HCT116 (cell line): ENCODE measurements at regions not wholly inside any gene's neighbourhood (a gene's known extent, or its start where the extent isn't known, plus 50 kb on each side); places are given as distances from the start of the nearest gene placed in this dataset.

Source experiments
- ATAC-seq: fragments of 200-7000 bp; cut with Tn5 transposase; 2 replicates; pipeline ENCODE4 v1.9.1; 2020; ENCODE audit warnings: mild to moderate bottlenecking, moderate library complexity
- BruUV-seq: library from RNA; stranded (reverse); fragments of 400-500 nt; replicated peaks from 2 replicates; lab custom pipeline; 2021; lab: Mats Ljungman, UMichigan
- CTCF ChIA-PET: fragments of 300-600 bp; sonication (Branson Sonifier 250); formaldehyde crosslinking; loops from one replicate; lab custom pipeline; 2021; ENCODE audit warnings: antibody characterized with exemption; lab: Charles Lee
- POLR2A ChIA-PET: fragments of 300-600, 350-600 bp; sonication (Branson Sonifier 250); formaldehyde crosslinking; loops from one replicate; lab custom pipeline; 2021; ENCODE audit warnings: antibody characterized with exemption; lab: Charles Lee
- RAD21 ChIA-PET, 2 experiments: fragments of 300-600 bp; sonication (Branson Sonifier 250); formaldehyde crosslinking; loops; one replicate each; lab custom pipeline; 2023; ENCODE audit warnings: low total read pairs in 2 of 2; ENCODE audit not compliant: uncharacterized antibody in 2 of 2, unreplicated experiment in 2 of 2, low non-redundant PET in 1 of 2; lab: Charles Lee
- DNase-seq: peaks from one replicate; pipeline ENCODE4 v3.0.0-alpha.2; 2010; ENCODE audit warnings: low read depth, low spot score
- H2AFZ ChIP-seq: fragments of 200-600 bp; shearing (Covaris generic), sonication (generic); 2 replicates; pipeline ENCODE4 v1.6.1; 2017; ENCODE audit warnings: low read depth, mixed run types, mixed read lengths, antibody characterized with exemption, low read length; ENCODE audit not compliant: poor library complexity, severe bottlenecking
- H3K27ac ChIP-seq: 2 replicates; pipeline ENCODE4 v1.5.1; 2012; ENCODE audit warnings: low read depth, low read length
- H3K27me3 ChIP-seq: fragments of 200-600 bp; sonication (generic); 2 replicates; pipeline ENCODE4 v1.6.1; 2016; ENCODE audit warnings: mixed run types, low read length, mixed read lengths; ENCODE audit not compliant: insufficient read depth
- H3K36me3 ChIP-seq, 2 experiments: fragments of 200-500 bp in 1 of 2; fragments of 200-600 bp in 1 of 2; sonication (Bioruptor generic) in 1 of 2; sonication (generic) in 1 of 2; 2 replicates each; pipeline versions ENCODE4 v1.5.1 to v1.6.1; 2014 to 2016; ENCODE audit warnings: low read length in 2 of 2, inconsistent platforms in 1 of 2, mixed read lengths in 1 of 2, mixed run types in 1 of 2; ENCODE audit not compliant: insufficient read depth in 2 of 2, control insufficient read depth in 1 of 2
- H3K4me1 ChIP-seq, 2 experiments: fragments of 200-600 bp in 1 of 2; sonication (generic) in 1 of 2; 2 replicates each; pipeline versions ENCODE4 v1.5.1 to v1.6.1; 2012 to 2017; ENCODE audit warnings: low read length in 2 of 2, inconsistent platforms in 1 of 2, mild to moderate bottlenecking in 1 of 2, mixed read lengths in 1 of 2, mixed run types in 1 of 2, moderate library complexity in 1 of 2; ENCODE audit not compliant: insufficient read depth in 2 of 2, control insufficient read depth in 1 of 2
- H3K4me2 ChIP-seq: fragments of 200-600 bp; sonication (generic); 2 replicates; pipeline ENCODE4 v1.6.1; 2017; ENCODE audit warnings: mixed run types, low read length, mixed read lengths
- H3K4me3 ChIP-seq, 2 experiments: fragments of 200-600 bp in 1 of 2; sonication (generic) in 1 of 2; replicated peaks in 1 of 2; 2 replicates each; pipeline ENCODE4 v1.5.1; 2011 to 2016; ENCODE audit warnings: low read length in 2 of 2, control low read depth in 1 of 2, low read depth in 1 of 2, mild to moderate bottlenecking in 1 of 2, mixed read lengths in 1 of 2, mixed run types in 1 of 2
- H3K79me2 ChIP-seq: fragments of 200-600 bp; sonication (generic); 2 replicates; pipeline ENCODE4 v1.6.1; 2017; ENCODE audit warnings: mild to moderate bottlenecking, mixed run types, low read length, moderate library complexity, mixed read lengths; ENCODE audit not compliant: insufficient read depth
- H3K9ac ChIP-seq: fragments of 200-600 bp; sonication (generic); 2 replicates; pipeline ENCODE4 v1.6.1; 2016; ENCODE audit warnings: low read length, mixed read lengths
- H3K9me2 ChIP-seq: fragments of 200-600 bp; sonication (generic), shearing (Covaris generic); 2 replicates; pipeline ENCODE4 v1.6.1; 2017; ENCODE audit warnings: mixed run types, mild to moderate bottlenecking, moderate library complexity; ENCODE audit not compliant: insufficient read depth
- H3K9me3 ChIP-seq, 2 experiments: fragments of 200-500 bp in 1 of 2; fragments of 200-600 bp in 1 of 2; sonication (Bioruptor generic) in 1 of 2; sonication (generic) in 1 of 2; 2 replicates each; pipeline ENCODE4 v1.6.1; 2014 to 2017; ENCODE audit warnings: low read length in 2 of 2, mixed read lengths in 2 of 2, inconsistent platforms in 1 of 2, low read depth in 1 of 2, mild to moderate bottlenecking in 1 of 2, mixed run types in 1 of 2, moderate library complexity in 1 of 2; ENCODE audit not compliant: control insufficient read depth in 1 of 2, insufficient read depth in 1 of 2
- H4K20me1 ChIP-seq: fragments of 200-600 bp; sonication (generic), shearing (Covaris generic); 2 replicates; pipeline ENCODE4 v1.6.1; 2017; ENCODE audit warnings: mixed run types, mild to moderate bottlenecking, moderate library complexity; ENCODE audit not compliant: insufficient read depth
- CBX3 ChIP-seq: IDR thresholded peaks from 2 replicates; pipeline ENCODE4 v1.6.1; 2012; ENCODE audit warnings: low read depth
- CEBPB ChIP-seq: IDR thresholded peaks from 2 replicates; pipeline ENCODE4 v1.6.1; 2012; ENCODE audit warnings: low read depth
- CTCF ChIP-seq, 3 experiments: fragments of 200-600 bp in 1 of 3; sonication (generic) in 1 of 3; IDR thresholded peaks in 2 of 3; conservative IDR thresholded peaks in 1 of 3; 2 replicates each; pipeline ENCODE4 v1.5.1; 2012 to 2017; ENCODE audit warnings: low read depth in 2 of 3, low read length in 2 of 3, antibody characterized with exemption in 1 of 3, borderline replicate concordance in 1 of 3, control low read depth in 1 of 3, mild to moderate bottlenecking in 1 of 3, mixed read lengths in 1 of 3, mixed run types in 1 of 3, moderate library complexity in 1 of 3; ENCODE audit not compliant: insufficient read depth in 1 of 3
- EGR1 ChIP-seq: IDR thresholded peaks from 2 replicates; pipeline ENCODE4 v1.6.1; 2012; ENCODE audit warnings: low read depth
- ELF1 ChIP-seq: IDR thresholded peaks from 2 replicates; pipeline ENCODE4 v1.6.1; 2012; ENCODE audit warnings: low read depth, borderline replicate concordance
- EZH2 ChIP-seq: fragments of 200-600 bp; sonication (generic); IDR thresholded peaks from 2 replicates; pipeline ENCODE4 v1.6.1; 2017; ENCODE audit warnings: antibody characterized with exemption, mixed run types
- EZH2phosphoT487 ChIP-seq: fragments of 200-600 bp; IDR thresholded peaks from 2 replicates; pipeline ENCODE4 v1.6.1; 2018; ENCODE audit warnings: antibody characterized with exemption, borderline replicate concordance
- FOSL1 ChIP-seq: IDR thresholded peaks from 2 replicates; pipeline ENCODE4 v1.6.1; 2012; ENCODE audit warnings: low read depth
- POLR2A ChIP-seq: IDR thresholded peaks from 2 replicates; pipeline ENCODE4 v1.7.0; 2011; ENCODE audit warnings: borderline replicate concordance; ENCODE audit not compliant: insufficient read depth, insufficient read length; ENCODE audit errors: extremely low read depth
- POLR2AphosphoS5 ChIP-seq: IDR thresholded peaks from 2 replicates; pipeline ENCODE4 v1.6.1; 2011; ENCODE audit warnings: mild to moderate bottlenecking, low read depth, low read length, moderate library complexity
- RAD21 ChIP-seq: IDR thresholded peaks from 2 replicates; pipeline ENCODE4 v1.6.1; 2012; ENCODE audit warnings: low read depth, mild to moderate bottlenecking
- REST ChIP-seq: IDR thresholded peaks from 2 replicates; pipeline ENCODE4 v1.6.1; 2012; ENCODE audit warnings: low read depth
- SIN3A ChIP-seq: IDR thresholded peaks from 2 replicates; pipeline ENCODE4 v1.6.1; 2012; ENCODE audit warnings: low read depth
- SP1 ChIP-seq: IDR thresholded peaks from 2 replicates; pipeline ENCODE4 v1.6.1; 2012; ENCODE audit warnings: low read depth
- YY1 ChIP-seq: IDR thresholded peaks from 2 replicates; pipeline ENCODE4 v1.6.1; 2011; ENCODE audit warnings: low read length, low read depth, moderate library complexity, mild to moderate bottlenecking; ENCODE audit not compliant: insufficient replicate concordance; ENCODE audit errors: extremely low read depth
- ZFX ChIP-seq: fragments of 450-650 bp; IDR thresholded peaks from 2 replicates; pipeline ENCODE4 v1.6.1; 2017
- ZNF274 ChIP-seq: fragments of 200-500 bp; sonication (Bioruptor generic); IDR thresholded peaks from 2 replicates; pipeline ENCODE4 v1.6.1; 2014; ENCODE audit warnings: mild to moderate bottlenecking, low read depth, low read length, inconsistent platforms
- intact Hi-C: fragments of 100-400 bp; cut with micrococcal nuclease; formaldehyde crosslinking; loops from 2 replicates; pipeline ENCODE4 v1.10.0; 2022
- TF ChIP-seq, protein P1 (sequence below): IDR thresholded peaks from 2 replicates; pipeline ENCODE4 v1.6.1; 2012

GRCh38 chr3:180239939-180240338, 203.2 kb upstream of the PEX5L start (continued):
- no peak for TF ChIP-seq POLR2AphosphoS5
- TF ChIP-seq, protein P1, sequence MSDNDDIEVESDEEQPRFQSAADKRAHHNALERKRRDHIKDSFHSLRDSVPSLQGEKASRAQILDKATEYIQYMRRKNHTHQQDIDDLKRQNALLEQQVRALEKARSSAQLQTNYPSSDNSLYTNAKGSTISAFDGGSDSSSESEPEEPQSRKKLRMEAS = no peak
- no peak for TF ChIP-seq POLR2A
- TF ChIP-seq SIN3A = no peak
- TF ChIP-seq RAD21 = no peak
- TF ChIP-seq SP1 = no peak

GRCh38 chr3:180246688-180247195, 210.0 kb upstream of the PEX5L start:
- DNase-seq = no peak
- Histone ChIP-seq H4K20me1 (no peaks in the 10 kb centered on the region), H3K36me3 (no peaks in the 10 kb centered on the region), H3K9me2 (no peaks in the 10 kb centered on the region), H3K4me1 (no peaks in the 10 kb centered on the region), H2AFZ (no peak overlapping the region), H3K27ac (no peak overlapping the region)
- no TSS peak for BruUV-seq
- POLR2A ChIA-PET = no interaction called here
- no peak for ATAC-seq
- RAD21 ChIA-PET = no interaction called here
- TF ChIP-seq FOSL1 (no peak), ZNF274 (no peak), REST (no peak), YY1 (no peak), EGR1 (no peak), CEBPB (no peak), CBX3 (no peak), POLR2A (no peak), CTCF (IDR thresholded peaks at IDR 0.05 in 2 of 3, conservative IDR thresholded peaks at IDR 0.05 in 1 of 3; ENCODE audit: borderline replicate concordance in 1 of 3, insufficient read depth in 1 of 3, low read depth in 2 of 3, low read length in 2 of 3) (no peak), SIN3A (no peak), SP1 (no peak), RAD21 (no peak), EZH2phosphoT487 (no peak), ZFX (no peak), ELF1 (no peak), EZH2 (no peak)
- TF ChIP-seq, all 23 proteins: peak for 0
- Histone ChIP-seq H3K9ac (no peak overlapping the region), H3K79me2 (no peaks in the 10 kb centered on the region), H3K27me3 (no peaks in the 10 kb centered on the region), H3K4me2 (no peak overlapping the region), H3K4me3 (no peak overlapping the region), H3K9me3 (no peaks in the 10 kb centered on the region)
- CTCF ChIA-PET = no interaction called here
- intact Hi-C loops = no loop called here
